H9 (cell line): ENCODE measurements at regions not wholly inside any gene's neighbourhood (a gene's known extent, or its start where the extent isn't known, plus 50 kb on each side); places are given as distances from the start of the nearest gene placed in this dataset.

ENCODE experiments used
- DNase-seq: peaks from one replicate; pipeline ENCODE4 v3.0.0-alpha.2; 2017
- H2AFZ ChIP-seq: one replicate; pipeline ENCODE4 v1.6.1; 2013; ENCODE audit warnings: mild to moderate bottlenecking, low read length, control low read depth, moderate library complexity
- H2AK5ac ChIP-seq: 2 replicates; pipeline ENCODE4 v1.6.1; 2013; ENCODE audit warnings: low read length, control low read depth, mixed read lengths; ENCODE audit not compliant: insufficient read length
- H2BK120ac ChIP-seq: one replicate; pipeline ENCODE4 v1.6.1; 2013; ENCODE audit warnings: low read depth, mild to moderate bottlenecking, low read length, control low read depth, inconsistent platforms; ENCODE audit not compliant: poor library complexity, severe bottlenecking
- H2BK12ac ChIP-seq: 2 replicates; pipeline ENCODE4 v1.6.1; 2013; ENCODE audit warnings: low read length, control low read depth, mixed read lengths, low read depth; ENCODE audit not compliant: insufficient read length
- H2BK15ac ChIP-seq: 2 replicates; pipeline ENCODE4 v1.6.1; 2013; ENCODE audit warnings: low read depth, low read length, control low read depth
- H2BK20ac ChIP-seq: one replicate; pipeline ENCODE4 v1.6.1; 2013; ENCODE audit warnings: low read depth, mild to moderate bottlenecking, low read length, control low read depth, inconsistent platforms; ENCODE audit not compliant: poor library complexity, severe bottlenecking
- H2BK5ac ChIP-seq: 2 replicates; pipeline ENCODE4 v1.6.1; 2013; ENCODE audit warnings: low read length, control low read depth, mixed read lengths; ENCODE audit not compliant: insufficient read length
- H3K14ac ChIP-seq: 2 replicates; pipeline ENCODE4 v1.6.1; 2013; ENCODE audit warnings: low read length, control low read depth; ENCODE audit not compliant: insufficient read depth
- H3K18ac ChIP-seq: 2 replicates; pipeline ENCODE4 v1.6.1; 2013; ENCODE audit warnings: low read depth, mild to moderate bottlenecking, mixed read lengths, low read length, control low read depth; ENCODE audit not compliant: insufficient read length
- H3K23ac ChIP-seq: 2 replicates; pipeline ENCODE4 v1.6.1; 2013; ENCODE audit warnings: low read length, control low read depth, mixed read lengths, low read depth; ENCODE audit not compliant: insufficient read length
- H3K23me2 ChIP-seq: 2 replicates; pipeline ENCODE4 v1.6.1; 2013; ENCODE audit warnings: low read depth, mild to moderate bottlenecking, mixed read lengths, low read length, control low read depth; ENCODE audit not compliant: insufficient read length, poor library complexity, severe bottlenecking
- H3K27ac ChIP-seq: 2 replicates; pipeline ENCODE4 v1.5.1; 2013; ENCODE audit warnings: low read length, control low read depth, mixed read lengths, low read depth; ENCODE audit not compliant: insufficient read length
- H3K27me3 ChIP-seq: 2 replicates; pipeline ENCODE4 v1.6.1; 2013; ENCODE audit warnings: low read length, control low read depth, inconsistent platforms; ENCODE audit not compliant: insufficient read depth
- H3K4ac ChIP-seq: 2 replicates; pipeline ENCODE4 v1.6.1; 2013; ENCODE audit warnings: low read depth, mild to moderate bottlenecking, control low read depth, inconsistent platforms, low read length, moderate library complexity
- H3K4me1 ChIP-seq: 2 replicates; pipeline ENCODE4 v1.6.1; 2013; ENCODE audit warnings: low read length, control low read depth, inconsistent platforms; ENCODE audit not compliant: insufficient read depth
- H3K4me2 ChIP-seq: 2 replicates; pipeline ENCODE4 v1.6.1; 2013; ENCODE audit warnings: low read length, control low read depth, mixed read lengths; ENCODE audit not compliant: insufficient read length, insufficient read depth
- H3K56ac ChIP-seq: 2 replicates; pipeline ENCODE4 v1.6.1; 2013; ENCODE audit warnings: low read depth, mild to moderate bottlenecking, mixed read lengths, low read length, control low read depth; ENCODE audit not compliant: insufficient read length
- H3K79me1 ChIP-seq: 2 replicates; pipeline ENCODE4 v1.6.1; 2013; ENCODE audit warnings: low read depth, mild to moderate bottlenecking, moderate library complexity, low read length, control low read depth, inconsistent platforms; ENCODE audit not compliant: insufficient read depth, poor library complexity, severe bottlenecking
- H3K79me2 ChIP-seq: 2 replicates; pipeline ENCODE4 v1.6.1; 2013; ENCODE audit warnings: low read length, control low read depth, inconsistent platforms; ENCODE audit not compliant: insufficient read depth
- H3K9ac ChIP-seq: 2 replicates; pipeline ENCODE4 v1.6.1; 2013; ENCODE audit warnings: low read length, control low read depth, mixed read lengths; ENCODE audit not compliant: insufficient read length; ENCODE audit errors: extremely low read depth
- H3K9me3 ChIP-seq: one replicate; pipeline ENCODE4 v1.6.1; 2013; ENCODE audit warnings: low read depth, low read length, inconsistent platforms; ENCODE audit not compliant: control insufficient read depth
- H3T11ph ChIP-seq: one replicate; pipeline ENCODE4 v1.6.1; 2013; ENCODE audit warnings: mild to moderate bottlenecking, low read length, control low read depth, inconsistent platforms
- H4K20me1 ChIP-seq: one replicate; pipeline ENCODE4 v1.6.1; 2013; ENCODE audit not compliant: control insufficient read depth, insufficient read length, insufficient read depth
- H4K5ac ChIP-seq: 2 replicates; pipeline ENCODE4 v1.6.1; 2013; ENCODE audit warnings: low read depth, mild to moderate bottlenecking, mixed read lengths, low read length, control low read depth; ENCODE audit not compliant: insufficient read length
- H4K8ac ChIP-seq: replicated peaks from 2 replicates; pipeline ENCODE4 v1.6.1; 2013; ENCODE audit warnings: low read length, control low read depth, mixed read lengths, low read depth; ENCODE audit not compliant: insufficient read length
- H4K91ac ChIP-seq: 2 replicates; pipeline ENCODE4 v1.6.1; 2013; ENCODE audit warnings: low read depth, mild to moderate bottlenecking, moderate library complexity, mixed read lengths, low read length, control low read depth; ENCODE audit not compliant: insufficient read length
- H3K27ac Mint-ChIP-seq, 3 experiments: 2 replicates in 2 of 3; 3 replicates in 1 of 3; pipeline ENCODE4 v1.8.0; 2020 to 2021; ENCODE audit warnings: mixed read lengths in 3 of 3, mild to moderate bottlenecking in 1 of 3, moderate library complexity in 1 of 3
- H3K27me3 Mint-ChIP-seq: 2 replicates; pipeline ENCODE4 v1.8.0; 2021; ENCODE audit warnings: low read depth, mild to moderate bottlenecking, moderate library complexity, mixed read lengths
- H3K36me3 Mint-ChIP-seq, 3 experiments: 2 replicates in 2 of 3; 3 replicates in 1 of 3; pipeline ENCODE4 v1.8.0; 2020 to 2021; ENCODE audit warnings: low read depth in 3 of 3, mixed read lengths in 3 of 3; ENCODE audit not compliant: insufficient read depth in 1 of 3
- H3K4me1 Mint-ChIP-seq, 2 experiments: 2 replicates each; pipeline ENCODE4 v1.8.0; 2020; ENCODE audit warnings: mixed read lengths in 2 of 2
- H3K4me3 Mint-ChIP-seq, 2 experiments: 2 replicates in 1 of 2; 3 replicates in 1 of 2; pipeline ENCODE4 v1.8.0; 2020 to 2021; ENCODE audit warnings: mild to moderate bottlenecking in 2 of 2, mixed read lengths in 2 of 2, moderate library complexity in 1 of 2
- H3K9me3 Mint-ChIP-seq, 2 experiments: 2 replicates in 1 of 2; 3 replicates in 1 of 2; pipeline ENCODE4 v1.8.0; 2020; ENCODE audit warnings: mild to moderate bottlenecking in 2 of 2, mixed read lengths in 2 of 2, moderate library complexity in 1 of 2
- CTCF ChIP-seq: fragments of 200-600 bp; sonication (generic); conservative IDR thresholded peaks from 3 replicates; pipeline ENCODE4 v1.8.0; 2021; ENCODE audit warnings: antibody characterized with exemption, mild to moderate bottlenecking
- WGBS: extraction: QIAGEN DNeasy Blood & Tissue Kit; methylation state at CpG from one replicate; pipeline ENCODE4 v1.1.7; 2013; ENCODE audit warnings: missing lambda C conversion rate, low lambda C conversion rate, mixed read lengths; ENCODE audit not compliant: insufficient read length; ENCODE audit errors: extremely low coverage; 5-methylcytosine and 5-hydroxymethylcytosine counted together

- H3K4me1 Mint-ChIP-seq: peaks cover 36 to 42% of the 10 kb centered on the region in 2 experiments
These were observed 144.9 kb upstream of the DMRT1 start for GRCh38 chr9:696332-697323.

More at GRCh38 chr9:696332-697323, 144.9 kb upstream of the DMRT1 start:
- no peaks in the 10 kb centered on the region; a peak in 1 of 7 replicates for H3K36me3 Mint-ChIP-seq
- H4K20me1 ChIP-seq: no peaks in the 10 kb centered on the region
- H3K79me1 ChIP-seq: no peaks in the 10 kb centered on the region
- no peak overlapping the region for H3K4me2 ChIP-seq
- no peak overlapping the region for H2BK120ac ChIP-seq
- no peaks in the 10 kb centered on the region for H3K23me2 ChIP-seq
- H4K8ac ChIP-seq: no peak overlapping the region
- no peaks in the 10 kb centered on the region for H3K27me3 Mint-ChIP-seq
- H3K27ac Mint-ChIP-seq: peak overlapping the region in 2 of 3 experiments; percentile 36 to 46; a peak in 3 of 7 replicates
- no peak overlapping the region for H3K23ac ChIP-seq
- H2BK12ac ChIP-seq: no peak overlapping the region
- no peak for DNase-seq
- H3K79me2 ChIP-seq: no peaks in the 10 kb centered on the region
- H4K5ac ChIP-seq: no peak overlapping the region
- H3K27ac ChIP-seq: no peak overlapping the region
- H2BK20ac ChIP-seq: no peak overlapping the region
- no peak overlapping the region for H3K9ac ChIP-seq
- no peak overlapping the region for H3K4ac ChIP-seq
- no peaks in the 10 kb centered on the region for H3K9me3 ChIP-seq
- H3K27me3 ChIP-seq: no peaks in the 10 kb centered on the region
- no peaks in the 10 kb centered on the region for H3K9me3 Mint-ChIP-seq
- H3T11ph ChIP-seq: no peak overlapping the region
- no peak overlapping the region for H2BK15ac ChIP-seq
- no peak overlapping the region for H3K4me3 Mint-ChIP-seq
- no peak overlapping the region for H4K91ac ChIP-seq
- H3K4me1 ChIP-seq: peaks cover 3% of the 10 kb centered on the region; the same call in 1 of the 2 replicates
- H3K18ac ChIP-seq: no peak overlapping the region
- H2AFZ ChIP-seq: no peak overlapping the region
- no CpG with 5 or more reads among the region's 9 CpGs for WGBS
- no peak overlapping the region for H3K14ac ChIP-seq
- TF ChIP-seq CTCF: no peak
- no peak overlapping the region for H2AK5ac ChIP-seq
- no peak overlapping the region for H2BK5ac ChIP-seq
- no peak overlapping the region for H3K56ac ChIP-seq
